Naive thymus-derived CD4-positive, alpha-beta T cell (primary cell): ENCODE measurements at regions not wholly inside any gene's neighbourhood (a gene's known extent, or its start where the extent isn't known, plus 50 kb on each side); places are given as distances from the start of the nearest gene placed in this dataset.

Experiments used
- ATAC-seq: fragments of 150-1000 bp; cut with Tn5 transposase; 2 replicates; pipeline ENCODE4 v1.10.0; 2021; ENCODE audit warnings: mild to moderate bottlenecking, moderate library complexity
- CTCF ChIA-PET: fragments of 350-600 bp; sonication (Branson Sonifier 250); formaldehyde crosslinking; loops from one replicate; lab custom pipeline; 2021; ENCODE audit warnings: antibody characterized with exemption; lab: Charles Lee
- POLR2A ChIA-PET: fragments of 350-600 bp; sonication (Branson Sonifier 250); formaldehyde crosslinking; loops from one replicate; lab custom pipeline; 2021; ENCODE audit warnings: antibody characterized with exemption, inconsistent platforms; lab: Charles Lee
- DNase-seq, 9 donors: peaks; one replicate each; pipeline versions ENCODE4 v3.0.0 to v3.0.0-alpha.2; 2020 to 2022; ENCODE audit warnings: mixed read lengths in 1 of 9
- H3K27ac ChIP-seq: one replicate; pipeline ENCODE4 v1.7.0; 2013; ENCODE audit warnings: mild to moderate bottlenecking, low read depth, low read length, moderate library complexity
- H3K27me3 ChIP-seq, 2 donors: one replicate each; pipeline ENCODE4 v1.7.0; 2013; ENCODE audit warnings: low read length in 2 of 2, mild to moderate bottlenecking in 2 of 2, moderate library complexity in 2 of 2; ENCODE audit not compliant: control insufficient read depth in 2 of 2, insufficient read depth in 2 of 2
- H3K36me3 ChIP-seq, 3 experiments: 1 replicate in 2 of 3; 2 replicates in 1 of 3; pipeline ENCODE4 v1.7.0; 2013; ENCODE audit warnings: low read length in 3 of 3, mild to moderate bottlenecking in 3 of 3, moderate library complexity in 1 of 3; ENCODE audit not compliant: insufficient read depth in 3 of 3, control insufficient read depth in 2 of 3
- H3K4me1 ChIP-seq, 2 donors: one replicate each; pipeline ENCODE4 v1.7.0; 2013; ENCODE audit warnings: low read length in 2 of 2, mild to moderate bottlenecking in 2 of 2, moderate library complexity in 1 of 2; ENCODE audit not compliant: control insufficient read depth in 2 of 2, insufficient read depth in 2 of 2
- H3K4me3 ChIP-seq: 2 replicates; pipeline ENCODE4 v1.7.0; 2013; ENCODE audit warnings: mild to moderate bottlenecking, low read length
- H3K9me3 ChIP-seq, 3 experiments: 1 replicate in 2 of 3; 2 replicates in 1 of 3; pipeline ENCODE4 v1.7.0; 2013; ENCODE audit warnings: low read length in 3 of 3; ENCODE audit not compliant: control insufficient read depth in 2 of 3
- H3K27ac Mint-ChIP-seq, 9 donors: one replicate each; pipeline ENCODE4 v1.8.0; 2020 to 2022; ENCODE audit warnings: mixed read lengths in 9 of 9, mild to moderate bottlenecking in 8 of 9, moderate library complexity in 5 of 9, inconsistent platforms in 2 of 9
- H3K27me3 Mint-ChIP-seq, 5 donors: one replicate each; pipeline ENCODE4 v1.8.0; 2021 to 2022; ENCODE audit warnings: mixed read lengths in 5 of 5, mild to moderate bottlenecking in 1 of 5
- H3K36me3 Mint-ChIP-seq, 5 donors: one replicate each; pipeline ENCODE4 v1.8.0; 2020 to 2022; ENCODE audit warnings: mixed read lengths in 5 of 5, mild to moderate bottlenecking in 3 of 5, inconsistent platforms in 1 of 5
- H3K4me1 Mint-ChIP-seq, 7 donors: one replicate each; pipeline ENCODE4 v1.8.0; 2020 to 2022; ENCODE audit warnings: mixed read lengths in 7 of 7, mild to moderate bottlenecking in 3 of 7, inconsistent platforms in 1 of 7
- H3K4me3 Mint-ChIP-seq, 10 donors: one replicate each; pipeline ENCODE4 v1.8.0; 2020 to 2022; ENCODE audit warnings: mild to moderate bottlenecking in 10 of 10, mixed read lengths in 10 of 10, moderate library complexity in 6 of 10, inconsistent platforms in 2 of 10
- H3K9me3 Mint-ChIP-seq, 11 donors: one replicate each; pipeline ENCODE4 v1.8.0; 2020 to 2022; ENCODE audit warnings: mixed read lengths in 11 of 11, mild to moderate bottlenecking in 4 of 11, inconsistent platforms in 1 of 11, moderate library complexity in 1 of 11
- intact Hi-C, 2 donors: fragments of 100-400 bp; cut with micrococcal nuclease; formaldehyde crosslinking; loops; one replicate each; pipeline ENCODE4 v1.15.1; 2023

GRCh38 chr13:48165063-48165462 lies 67.9 kb upstream of the ITM2B start:
- Mint-ChIP-seq H3K4me3 (no peak overlapping the region), H3K27me3 (peaks cover 0 to 22% (median 0%) of the 10 kb centered on the region in 5 donors), H3K27ac (no peak overlapping the region), H3K4me1 (peaks cover 11 to 33% (median 22%) of the 10 kb centered on the region in 7 donors), H3K9me3 (peaks cover 0 to 5% (median 0%) of the 10 kb centered on the region in 11 donors), H3K36me3 (no peaks in the 10 kb centered on the region)
- no peaks in the 10 kb centered on the region for H3K9me3 ChIP-seq
- DNase-seq (no peak), ATAC-seq (no peak)
- ChIA-PET CTCF (no interaction called here), POLR2A (interaction anchor here (1.1 to 1.4 kb wide), 3 partner anchors 10 to 28 kb away, joined by 3 to 6 read pairs (median 4); no protein-coding TSS in a partner anchor)
- intact Hi-C loops: no loop called here
- H3K4me1 ChIP-seq: no peaks in the 10 kb centered on the region
- H3K4me3 ChIP-seq: no peak overlapping the region
- H3K36me3 ChIP-seq: no peaks in the 10 kb centered on the region
- H3K27ac ChIP-seq: no peak overlapping the region
- no peaks in the 10 kb centered on the region for H3K27me3 ChIP-seq

DNA sequence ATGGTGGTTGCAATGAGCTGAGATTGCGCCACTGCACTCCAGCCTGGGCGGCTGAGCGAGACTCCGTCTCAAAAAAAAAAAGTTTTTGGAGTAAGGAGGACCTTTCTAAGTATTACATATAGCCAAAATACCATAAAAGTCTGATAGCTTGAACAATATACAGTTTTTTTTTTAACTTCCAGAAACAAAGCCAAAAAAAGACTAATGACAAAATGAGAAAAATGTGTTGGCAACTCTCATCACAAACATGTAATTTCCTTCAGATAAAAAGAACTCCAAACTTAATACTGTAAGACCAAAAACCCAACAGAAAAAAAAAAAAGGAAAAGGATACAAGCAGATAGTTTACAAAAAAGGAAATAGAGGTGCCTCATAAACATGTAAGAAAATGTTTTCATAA lies 68.2 kb upstream of the MED4 start:
- DNase-seq: no peak
- intact Hi-C loops: no loop called here
- CTCF ChIA-PET: no interaction called here
- ATAC-seq: no peak
- Mint-ChIP-seq H3K36me3 (peaks cover 0 to 1% (median 0%) of the 10 kb centered on the region in 5 donors), H3K27me3 (peaks cover 0 to 17% (median 0%) of the 10 kb centered on the region in 5 donors), H3K4me1 (peaks cover 20 to 52% (median 36%) of the 10 kb centered on the region in 7 donors), H3K4me3 (no peak overlapping the region), H3K27ac (no peak overlapping the region), H3K9me3 (peaks cover 0 to 5% (median 0%) of the 10 kb centered on the region in 11 donors)
- POLR2A ChIA-PET: interaction anchor here (0.6 to 3.2 kb wide), 3 partner anchors 16 to 70 kb away, joined by 4 to 13 read pairs (median 12); partner anchors contain the start of gene ITM2B
- Histone ChIP-seq H3K4me3 (no peak overlapping the region), H3K27me3 (no peaks in the 10 kb centered on the region), H3K4me1 (peaks cover 0 to 8% of the 10 kb centered on the region in 2 donors), H3K9me3 (no peaks in the 10 kb centered on the region), H3K27ac (no peak overlapping the region), H3K36me3 (no peaks in the 10 kb centered on the region)

DNA sequence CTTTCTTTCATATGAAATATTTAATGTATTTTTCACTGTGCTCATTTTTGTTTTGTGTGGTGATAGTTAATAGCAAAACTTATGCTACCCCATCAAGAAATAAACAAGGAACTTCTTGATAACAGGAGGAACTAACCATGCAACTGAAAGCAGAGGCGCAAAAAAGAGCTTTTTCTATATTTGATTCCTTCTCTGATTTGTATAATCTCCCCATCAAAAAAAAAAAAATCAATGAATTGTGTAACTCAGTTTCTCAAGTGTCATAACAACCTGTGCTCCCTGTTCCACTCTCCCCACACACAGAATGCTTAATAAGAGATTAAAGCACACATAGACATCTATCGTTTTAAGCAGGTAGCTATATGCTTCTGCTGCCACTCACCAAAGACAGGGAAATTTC lies 67.3 kb upstream of the MED4 start:
- H3K4me1 Mint-ChIP-seq: peaks cover 21 to 53% (median 37%) of the 10 kb centered on the region in 7 donors
- H3K36me3 Mint-ChIP-seq: peaks cover 0 to 1% (median 0%) of the 10 kb centered on the region in 5 donors
- peak overlapping the region in 2 of 9 donors; percentile 26 to 99 for H3K27ac Mint-ChIP-seq
- ChIA-PET POLR2A (interaction anchor here (0.6 to 3.2 kb wide), 9 partner anchors 8 to 73 kb away, joined by 3 to 13 read pairs (median 4); partner anchors contain the start of gene ITM2B), CTCF (interaction anchor here (0.5 to 1.0 kb wide), 2 partner anchors 30 to 68 kb away, joined by 3 read pairs; partner anchors contain the start of gene MED4)
- H3K27me3 Mint-ChIP-seq: peaks cover 0 to 12% (median 0%) of the 10 kb centered on the region in 5 donors
- H3K9me3 Mint-ChIP-seq: peaks cover 0 to 5% (median 0%) of the 10 kb centered on the region in 11 donors
- intact Hi-C loops: no loop called here
- H3K36me3 ChIP-seq: no peaks in the 10 kb centered on the region
- H3K9me3 ChIP-seq: no peaks in the 10 kb centered on the region
- no peaks in the 10 kb centered on the region for H3K27me3 ChIP-seq
- H3K27ac ChIP-seq: no peak overlapping the region
- no peak for DNase-seq
- peak; percentile 36 for ATAC-seq
- H3K4me1 ChIP-seq: peaks cover 0 to 9% of the 10 kb centered on the region in 2 donors
- H3K4me3 ChIP-seq: no peak overlapping the region
- H3K4me3 Mint-ChIP-seq: no peak overlapping the region

DNA sequence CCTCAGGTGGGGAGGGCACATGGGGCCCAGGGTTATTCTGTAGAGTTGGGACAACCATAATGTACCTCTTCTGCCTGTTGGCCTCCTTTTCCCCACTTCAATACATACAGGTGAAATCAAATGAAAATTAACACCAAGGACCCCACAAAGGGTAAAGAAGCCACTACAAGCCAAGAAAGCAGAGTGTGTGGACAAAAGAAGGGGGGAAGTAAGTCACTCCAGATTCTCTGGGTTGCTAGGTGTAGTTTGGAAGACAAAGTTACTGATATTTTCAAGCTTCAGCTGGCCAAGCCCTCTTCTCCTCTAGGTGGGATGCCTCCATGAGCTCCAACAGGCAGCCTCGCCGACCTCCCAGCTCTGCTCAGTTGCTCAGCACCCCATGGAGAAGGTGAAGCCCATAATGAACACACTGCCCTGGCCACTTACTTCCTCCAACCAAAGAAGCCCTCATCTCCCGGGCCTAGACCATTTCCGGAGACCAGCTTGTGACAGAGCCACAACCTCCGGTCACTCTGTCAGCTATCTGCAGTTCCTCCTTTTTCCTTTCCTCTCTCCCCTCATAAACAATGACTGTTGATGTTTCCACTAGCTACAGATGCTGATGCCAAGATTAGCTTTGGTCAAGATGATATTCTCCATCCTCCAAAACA lies 66.8 kb upstream of the MED4 start:
- POLR2A ChIA-PET: interaction anchor here (0.6 to 3.2 kb wide), 8 partner anchors 7 to 79 kb away, joined by 3 to 13 read pairs (median 4); partner anchors contain the start of gene ITM2B
- Mint-ChIP-seq H3K27me3 (peaks cover 0 to 6% (median 0%) of the 10 kb centered on the region in 5 donors), H3K4me3 (no peak overlapping the region), H3K4me1 (peaks cover 24 to 55% (median 40%) of the 10 kb centered on the region in 7 donors), H3K36me3 (peaks cover 0 to 1% (median 0%) of the 10 kb centered on the region in 5 donors), H3K9me3 (peaks cover 0 to 5% (median 0%) of the 10 kb centered on the region in 11 donors), H3K27ac (peak overlapping the region in 2 of 9 donors; percentile 26 to 99)
- Histone ChIP-seq H3K4me1 (peaks cover 2 to 13% of the 10 kb centered on the region in 2 donors), H3K36me3 (no peaks in the 10 kb centered on the region), H3K9me3 (no peaks in the 10 kb centered on the region), H3K4me3 (no peak overlapping the region), H3K27ac (no peak overlapping the region), H3K27me3 (no peaks in the 10 kb centered on the region)
- no peak for DNase-seq
- intact Hi-C loops: no loop called here
- CTCF ChIA-PET: interaction anchor here (0.5 to 1.0 kb wide), 2 partner anchors 30 to 67 kb away, joined by 3 read pairs; partner anchors contain the start of gene MED4
- ATAC-seq: peak; percentile 91

- peaks cover 8 to 21% of the 10 kb centered on the region in 2 donors for H3K4me1 ChIP-seq
- H3K36me3 ChIP-seq: no peaks in the 10 kb centered on the region
- no peak for DNase-seq
- no peak overlapping the region for H3K27ac ChIP-seq
- Mint-ChIP-seq H3K4me1 (peaks cover 31 to 60% (median 47%) of the 10 kb centered on the region in 7 donors), H3K9me3 (peaks cover 0 to 5% (median 0%) of the 10 kb centered on the region in 11 donors), H3K4me3 (peak overlapping the region in 3 of 10 donors; percentile 2 to 8 (median 7)), H3K27me3 (peaks cover 0 to 2% (median 0%) of the 10 kb centered on the region in 5 donors), H3K36me3 (peaks cover 0 to 3% (median 0%) of the 10 kb centered on the region in 5 donors), H3K27ac (peak overlapping the region in 6 of 9 donors; percentile 12 to 99 (median 52))
- H3K4me3 ChIP-seq: no peak overlapping the region
- no peak for ATAC-seq
- POLR2A ChIA-PET: interaction anchor here (0.6 to 3.2 kb wide), 5 partner anchors 24 to 80 kb away, joined by 3 to 12 read pairs (median 4); no protein-coding TSS in a partner anchor
- no peaks in the 10 kb centered on the region for H3K27me3 ChIP-seq
- intact Hi-C loops: no loop called here
- no peaks in the 10 kb centered on the region for H3K9me3 ChIP-seq
- CTCF ChIA-PET: no interaction called here
These were observed 65.8 kb upstream of the MED4 start for GRCh38 chr13:48160606-48161278.

DNA sequence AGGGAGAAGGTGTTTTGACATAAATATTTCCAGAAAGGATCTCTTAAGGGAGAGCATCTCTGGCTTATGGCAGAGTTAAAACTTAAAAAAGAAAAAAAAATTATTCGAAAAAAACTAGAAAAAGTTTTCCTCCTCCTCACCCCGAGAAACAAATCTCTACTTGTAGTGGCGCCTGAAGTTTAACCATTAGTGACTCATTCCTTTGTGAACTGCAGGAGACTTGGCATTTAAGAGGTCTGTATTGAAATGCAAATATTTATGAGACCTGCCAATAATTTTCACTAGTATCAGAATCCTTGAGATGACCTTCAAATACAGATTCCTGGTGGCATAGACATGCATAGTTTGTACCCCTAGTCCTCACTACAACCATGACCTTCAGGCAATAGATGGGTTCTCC lies 64.9 kb upstream of the MED4 start:
- peaks cover 17 to 30% of the 10 kb centered on the region in 2 donors for H3K4me1 ChIP-seq
- H3K4me3 ChIP-seq: no peak overlapping the region
- POLR2A ChIA-PET: interaction anchor here (0.6 kb wide), 1 partner anchor 25 kb away, joined by 3 read pairs; no protein-coding TSS in a partner anchor
- H3K4me1 Mint-ChIP-seq: peaks cover 39 to 65% (median 56%) of the 10 kb centered on the region in 7 donors
- intact Hi-C loops: loop anchor here (5.0 to 10.0 kb wide), 4 partner anchors 345 to 1608 kb away; partner anchors contain the start of genes LRCH1 (in 1 of the 2) and RCBTB2 (in 1 of the 2)
- no peak overlapping the region for H3K27ac ChIP-seq
- ATAC-seq: no peak
- H3K9me3 ChIP-seq: no peaks in the 10 kb centered on the region
- CTCF ChIA-PET: no interaction called here
- DNase-seq: no peak
- peaks cover 0 to 7% (median 0%) of the 10 kb centered on the region in 5 donors for H3K36me3 Mint-ChIP-seq
- H3K36me3 ChIP-seq: no peaks in the 10 kb centered on the region
- H3K9me3 Mint-ChIP-seq: peaks cover 0 to 3% (median 0%) of the 10 kb centered on the region in 11 donors
- peak overlapping the region in 4 of 9 donors; percentile 12 to 99 (median 52) for H3K27ac Mint-ChIP-seq
- H3K27me3 Mint-ChIP-seq: peaks cover 0 to 2% (median 0%) of the 10 kb centered on the region in 5 donors
- H3K27me3 ChIP-seq: no peaks in the 10 kb centered on the region
- H3K4me3 Mint-ChIP-seq: no peak overlapping the region
